Neural cell (in vitro differentiated cells): ENCODE measurements at regions not wholly inside any gene's neighbourhood (a gene's known extent, or its start where the extent isn't known, plus 50 kb on each side); places are given as distances from the start of the nearest gene placed in this dataset.

Experiments used
- H2AFZ ChIP-seq: fragments of 200-600, 300-800 bp; sonication (generic), shearing (Covaris generic); 2 replicates; pipeline ENCODE4 v1.6.0; 2014; ENCODE audit warnings: low read depth, mild to moderate bottlenecking, antibody characterized with exemption, low read length, moderate library complexity
- H3F3A ChIP-seq: fragments of 200-600 bp; shearing (Covaris generic); 2 replicates; pipeline ENCODE4 v1.6.1; 2016; ENCODE audit warnings: mild to moderate bottlenecking, moderate library complexity, mixed read lengths, antibody characterized with exemption, low read length; ENCODE audit not compliant: insufficient read depth, poor library complexity, severe bottlenecking
- H3K27ac ChIP-seq: fragments of 200-600, 300-800 bp; sonication (generic), shearing (Covaris generic); 2 replicates; pipeline ENCODE4 v1.5.1; 2014; ENCODE audit warnings: mild to moderate bottlenecking, low read length, moderate library complexity
- H3K27me3 ChIP-seq: fragments of 300-800, 200-600 bp; sonication (generic), shearing (Covaris generic); 2 replicates; pipeline ENCODE4 v1.6.0; 2014; ENCODE audit warnings: mild to moderate bottlenecking, low read depth, low read length, moderate library complexity; ENCODE audit not compliant: insufficient read depth
- H3K36me3 ChIP-seq: fragments of 300-800, 200-600 bp; sonication (generic), shearing (Covaris generic); 2 replicates; pipeline ENCODE4 v1.5.1; 2014; ENCODE audit warnings: mild to moderate bottlenecking, antibody characterized with exemption, low read length, moderate library complexity; ENCODE audit not compliant: insufficient read depth
- H3K4me2 ChIP-seq: fragments of 300-800, 200-600 bp; sonication (generic), shearing (Covaris generic); 2 replicates; pipeline ENCODE4 v1.6.0; 2014; ENCODE audit warnings: mild to moderate bottlenecking, low read length
- H3K4me3 ChIP-seq: fragments of 300-800, 200-600 bp; sonication (generic), shearing (Covaris generic); 2 replicates; pipeline ENCODE4 v1.5.1; 2014; ENCODE audit warnings: mild to moderate bottlenecking, low read length, moderate library complexity
- H3K79me2 ChIP-seq: fragments of 200-600 bp; shearing (Covaris generic); replicated peaks from 2 replicates; pipeline ENCODE4 v1.6.0; 2014; ENCODE audit warnings: mild to moderate bottlenecking, low read length, moderate library complexity; ENCODE audit not compliant: insufficient read depth
- H3K9ac ChIP-seq: fragments of 300-800, 200-600 bp; sonication (generic), shearing (Covaris generic); 2 replicates; pipeline ENCODE4 v1.6.1; 2016; ENCODE audit warnings: mild to moderate bottlenecking, low read length, mixed read lengths
- H3K9me2 ChIP-seq: fragments of 200-600 bp; shearing (Covaris generic); 2 replicates; pipeline ENCODE4 v1.6.1; 2016; ENCODE audit warnings: mild to moderate bottlenecking, low read length, mixed read lengths; ENCODE audit not compliant: insufficient read depth
- H3K9me3 ChIP-seq: fragments of 200-600, 300-800 bp; sonication (generic), shearing (Covaris generic); 2 replicates; pipeline ENCODE4 v1.6.1; 2016; ENCODE audit warnings: mild to moderate bottlenecking, mixed run types, low read length, moderate library complexity, mixed read lengths
- H4K20me1 ChIP-seq: fragments of 200-600 bp; shearing (Covaris generic); 2 replicates; pipeline ENCODE4 v1.6.1; 2016; ENCODE audit warnings: mild to moderate bottlenecking, mixed run types; ENCODE audit not compliant: insufficient read depth
- EP300 ChIP-seq: fragments of 450-650 bp; conservative IDR thresholded peaks from 2 replicates; pipeline ENCODE4 v1.6.1; 2014; ENCODE audit warnings: antibody characterized with exemption, mild to moderate bottlenecking, moderate library complexity; ENCODE audit not compliant: poor library complexity, severe bottlenecking
- EZH2 ChIP-seq: fragments of 200-600, 300-800 bp; shearing (Covaris generic), sonication (generic); IDR thresholded peaks from 2 replicates; pipeline ENCODE4 v1.6.1; 2014; ENCODE audit warnings: antibody characterized with exemption, low read length, borderline replicate concordance, mild to moderate bottlenecking; ENCODE audit not compliant: insufficient read depth, poor library complexity, severe bottlenecking
- MXI1 ChIP-seq: fragments of 450-650 bp; conservative IDR thresholded peaks from 2 replicates; pipeline ENCODE4 v1.6.1; 2014; ENCODE audit warnings: antibody characterized with exemption, mild to moderate bottlenecking; ENCODE audit not compliant: poor library complexity, severe bottlenecking
- POLR2AphosphoS5 ChIP-seq: IDR thresholded peaks from 2 replicates; pipeline ENCODE4 v1.6.1; 2012
- RAD21 ChIP-seq: fragments of 450-650 bp; conservative IDR thresholded peaks from 2 replicates; pipeline ENCODE4 v1.6.1; 2014; ENCODE audit warnings: antibody characterized with exemption, mild to moderate bottlenecking, moderate library complexity
- SMC3 ChIP-seq: fragments of 450-650 bp; conservative IDR thresholded peaks from 2 replicates; pipeline ENCODE4 v1.6.1; 2014; ENCODE audit warnings: antibody characterized with exemption, mild to moderate bottlenecking, moderate library complexity; ENCODE audit not compliant: poor library complexity
- TAF1 ChIP-seq: IDR thresholded peaks from 2 replicates; pipeline ENCODE4 v1.6.1; 2012; ENCODE audit warnings: low read depth
- TF ChIP-seq, protein P1 (sequence below): fragments of 450-650 bp; IDR thresholded peaks from 2 replicates; pipeline ENCODE4 v1.5.1; 2014; ENCODE audit warnings: antibody characterized with exemption, mild to moderate bottlenecking, moderate library complexity; ENCODE audit not compliant: poor library complexity, severe bottlenecking
- TF ChIP-seq, protein P2 (sequence below): IDR thresholded peaks from 2 replicates; pipeline ENCODE4 v1.6.1; 2012; ENCODE audit warnings: borderline replicate concordance

DNA sequence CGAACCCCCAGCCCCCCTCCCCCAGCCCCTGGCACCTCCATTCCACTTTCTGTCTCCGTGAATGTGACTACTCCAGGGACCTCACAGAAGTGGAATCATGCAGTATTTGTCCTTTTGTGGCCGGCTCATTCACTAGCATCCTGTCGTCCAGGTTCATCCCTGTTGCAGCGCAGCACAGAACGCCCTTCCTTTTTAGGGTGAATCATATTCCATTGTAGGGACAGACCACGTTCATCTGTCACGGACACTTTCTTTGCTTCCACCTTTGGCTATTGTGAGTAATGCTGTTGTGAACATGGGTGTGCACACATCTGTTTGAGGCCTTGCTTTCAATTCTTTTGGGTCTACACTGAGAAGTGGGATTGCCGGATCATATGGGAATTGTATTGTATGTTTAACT, 148.9 kb upstream of the IQSEC1 start:
- TF ChIP-seq RAD21 (no peak), MXI1 (no peak), TAF1 (no peak), EP300 (no peak), POLR2AphosphoS5 (no peak), SMC3 (no peak), EZH2 (no peak)
- TF ChIP-seq, protein P1, sequence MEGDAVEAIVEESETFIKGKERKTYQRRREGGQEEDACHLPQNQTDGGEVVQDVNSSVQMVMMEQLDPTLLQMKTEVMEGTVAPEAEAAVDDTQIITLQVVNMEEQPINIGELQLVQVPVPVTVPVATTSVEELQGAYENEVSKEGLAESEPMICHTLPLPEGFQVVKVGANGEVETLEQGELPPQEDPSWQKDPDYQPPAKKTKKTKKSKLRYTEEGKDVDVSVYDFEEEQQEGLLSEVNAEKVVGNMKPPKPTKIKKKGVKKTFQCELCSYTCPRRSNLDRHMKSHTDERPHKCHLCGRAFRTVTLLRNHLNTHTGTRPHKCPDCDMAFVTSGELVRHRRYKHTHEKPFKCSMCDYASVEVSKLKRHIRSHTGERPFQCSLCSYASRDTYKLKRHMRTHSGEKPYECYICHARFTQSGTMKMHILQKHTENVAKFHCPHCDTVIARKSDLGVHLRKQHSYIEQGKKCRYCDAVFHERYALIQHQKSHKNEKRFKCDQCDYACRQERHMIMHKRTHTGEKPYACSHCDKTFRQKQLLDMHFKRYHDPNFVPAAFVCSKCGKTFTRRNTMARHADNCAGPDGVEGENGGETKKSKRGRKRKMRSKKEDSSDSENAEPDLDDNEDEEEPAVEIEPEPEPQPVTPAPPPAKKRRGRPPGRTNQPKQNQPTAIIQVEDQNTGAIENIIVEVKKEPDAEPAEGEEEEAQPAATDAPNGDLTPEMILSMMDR: no peak
- TF ChIP-seq, protein P2, sequence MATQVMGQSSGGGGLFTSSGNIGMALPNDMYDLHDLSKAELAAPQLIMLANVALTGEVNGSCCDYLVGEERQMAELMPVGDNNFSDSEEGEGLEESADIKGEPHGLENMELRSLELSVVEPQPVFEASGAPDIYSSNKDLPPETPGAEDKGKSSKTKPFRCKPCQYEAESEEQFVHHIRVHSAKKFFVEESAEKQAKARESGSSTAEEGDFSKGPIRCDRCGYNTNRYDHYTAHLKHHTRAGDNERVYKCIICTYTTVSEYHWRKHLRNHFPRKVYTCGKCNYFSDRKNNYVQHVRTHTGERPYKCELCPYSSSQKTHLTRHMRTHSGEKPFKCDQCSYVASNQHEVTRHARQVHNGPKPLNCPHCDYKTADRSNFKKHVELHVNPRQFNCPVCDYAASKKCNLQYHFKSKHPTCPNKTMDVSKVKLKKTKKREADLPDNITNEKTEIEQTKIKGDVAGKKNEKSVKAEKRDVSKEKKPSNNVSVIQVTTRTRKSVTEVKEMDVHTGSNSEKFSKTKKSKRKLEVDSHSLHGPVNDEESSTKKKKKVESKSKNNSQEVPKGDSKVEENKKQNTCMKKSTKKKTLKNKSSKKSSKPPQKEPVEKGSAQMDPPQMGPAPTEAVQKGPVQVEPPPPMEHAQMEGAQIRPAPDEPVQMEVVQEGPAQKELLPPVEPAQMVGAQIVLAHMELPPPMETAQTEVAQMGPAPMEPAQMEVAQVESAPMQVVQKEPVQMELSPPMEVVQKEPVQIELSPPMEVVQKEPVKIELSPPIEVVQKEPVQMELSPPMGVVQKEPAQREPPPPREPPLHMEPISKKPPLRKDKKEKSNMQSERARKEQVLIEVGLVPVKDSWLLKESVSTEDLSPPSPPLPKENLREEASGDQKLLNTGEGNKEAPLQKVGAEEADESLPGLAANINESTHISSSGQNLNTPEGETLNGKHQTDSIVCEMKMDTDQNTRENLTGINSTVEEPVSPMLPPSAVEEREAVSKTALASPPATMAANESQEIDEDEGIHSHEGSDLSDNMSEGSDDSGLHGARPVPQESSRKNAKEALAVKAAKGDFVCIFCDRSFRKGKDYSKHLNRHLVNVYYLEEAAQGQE: no peak
- H3K9me2 ChIP-seq: no peaks in the 10 kb centered on the region
- no peak overlapping the region for H3K9ac ChIP-seq
- H2AFZ ChIP-seq: no peak overlapping the region
- H3K79me2 ChIP-seq: no peaks in the 10 kb centered on the region
- no peaks in the 10 kb centered on the region for H4K20me1 ChIP-seq
- no peaks in the 10 kb centered on the region for H3F3A ChIP-seq
- no peak overlapping the region for H3K4me3 ChIP-seq
- H3K27me3 ChIP-seq: no peaks in the 10 kb centered on the region
- no peaks in the 10 kb centered on the region for H3K9me3 ChIP-seq
- H3K36me3 ChIP-seq: no peaks in the 10 kb centered on the region
- no peak overlapping the region for H3K4me2 ChIP-seq
- H3K27ac ChIP-seq: no peak overlapping the region

DNA sequence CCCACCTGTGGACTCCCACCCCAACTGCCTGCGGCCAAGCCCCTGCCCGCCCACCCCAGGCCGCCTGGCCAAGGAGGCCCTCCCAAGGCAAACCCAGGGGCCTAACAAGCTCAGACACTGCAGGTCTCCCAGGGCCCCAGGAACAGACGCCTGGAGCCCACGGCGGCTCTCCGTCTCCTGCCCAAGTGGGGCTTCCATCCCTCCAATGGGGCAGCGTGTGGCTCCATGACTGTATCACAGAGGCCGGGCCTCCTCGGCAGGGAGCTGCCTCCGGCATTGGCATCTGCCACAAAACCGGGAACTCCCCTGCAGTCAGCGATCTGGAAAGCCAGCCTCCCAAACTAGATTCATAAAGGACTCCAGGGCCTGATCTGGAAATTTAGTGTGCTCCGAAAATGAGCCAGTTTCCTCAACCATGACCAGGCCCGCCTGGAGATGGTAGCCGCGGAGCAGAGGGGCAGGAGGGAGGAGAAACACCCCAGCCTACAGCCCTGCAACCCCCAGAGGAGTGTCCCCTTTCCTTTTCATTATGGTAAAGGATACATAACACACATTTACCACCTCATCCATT, 148.3 kb upstream of the IQSEC1 start:
- H3K9ac ChIP-seq: no peak overlapping the region
- no peaks in the 10 kb centered on the region for H4K20me1 ChIP-seq
- no peaks in the 10 kb centered on the region for H3K27me3 ChIP-seq
- H3K36me3 ChIP-seq: no peaks in the 10 kb centered on the region
- H3F3A ChIP-seq: no peaks in the 10 kb centered on the region
- H3K79me2 ChIP-seq: no peaks in the 10 kb centered on the region
- H3K9me2 ChIP-seq: no peaks in the 10 kb centered on the region
- H3K4me2 ChIP-seq: no peak overlapping the region
- TF ChIP-seq, protein P1: no peak
- TF ChIP-seq MXI1 (no peak), TAF1 (no peak), EZH2 (no peak), EP300 (no peak), POLR2AphosphoS5 (no peak), SMC3 (no peak), RAD21 (no peak)
- TF ChIP-seq, protein P2: no peak
- no peak overlapping the region for H3K27ac ChIP-seq
- H3K9me3 ChIP-seq: no peaks in the 10 kb centered on the region
- H2AFZ ChIP-seq: no peak overlapping the region
- H3K4me3 ChIP-seq: no peak overlapping the region
